DND-41 (cell line): ENCODE measurements at regions not wholly inside any gene's neighbourhood (a gene's known extent, or its start where the extent isn't known, plus 50 kb on each side); places are given as distances from the start of the nearest gene placed in this dataset.

Experiments used
- ATAC-seq: fragments of 200-7000 bp; cut with Tn5 transposase; 3 replicates; pipeline ENCODE4 v1.9.1; 2021; ENCODE audit warnings: low read depth; ENCODE audit not compliant: insufficient read depth
- DNase-seq: peaks from one replicate; pipeline ENCODE4 v3.0.0-alpha.2; 2020
- H2AFZ ChIP-seq: 2 replicates; pipeline ENCODE4 v1.6.0; 2012; ENCODE audit warnings: low read depth, low read length
- H3K27ac ChIP-seq: 2 replicates; pipeline ENCODE4 v1.5.1; 2012; ENCODE audit warnings: low read length, inconsistent platforms
- H3K27me3 ChIP-seq: fragments of 200-600 bp; sonication (generic); 2 replicates; pipeline ENCODE4 v1.6.0; 2012; ENCODE audit warnings: low read length, mild to moderate bottlenecking, inconsistent platforms; ENCODE audit not compliant: insufficient read depth, poor library complexity
- H3K36me3 ChIP-seq: 2 replicates; pipeline ENCODE4 v1.5.1; 2012; ENCODE audit warnings: low read length, inconsistent platforms; ENCODE audit not compliant: insufficient read depth
- H3K4me1 ChIP-seq: 2 replicates; pipeline ENCODE4 v1.5.1; 2012; ENCODE audit warnings: mild to moderate bottlenecking, low read length; ENCODE audit not compliant: insufficient read depth
- H3K4me2 ChIP-seq: 2 replicates; pipeline ENCODE4 v1.6.0; 2012; ENCODE audit warnings: mild to moderate bottlenecking, moderate library complexity, low read length, inconsistent platforms; ENCODE audit not compliant: insufficient read depth
- H3K4me3 ChIP-seq, 2 experiments: fragments of 200-600 bp in 1 of 2; shearing (Covaris generic) in 1 of 2; 2 replicates each; pipeline ENCODE4 v1.5.1; 2012 to 2016; ENCODE audit warnings: inconsistent platforms in 2 of 2, low read length in 2 of 2, mild to moderate bottlenecking in 2 of 2, low read depth in 1 of 2, moderate library complexity in 1 of 2
- H3K79me2 ChIP-seq: 2 replicates; pipeline ENCODE4 v1.6.0; 2012; ENCODE audit warnings: low read length, inconsistent platforms; ENCODE audit not compliant: insufficient read depth
- H3K9ac ChIP-seq: 2 replicates; pipeline ENCODE4 v1.6.0; 2012; ENCODE audit warnings: low read depth, mild to moderate bottlenecking, inconsistent platforms, low read length, moderate library complexity
- H3K9me3 ChIP-seq: 2 replicates; pipeline ENCODE4 v1.5.1; 2012; ENCODE audit warnings: low read length, moderate library complexity, mild to moderate bottlenecking, inconsistent platforms; ENCODE audit not compliant: insufficient read depth, severe bottlenecking
- H4K20me1 ChIP-seq: 2 replicates; pipeline ENCODE4 v1.6.0; 2012; ENCODE audit warnings: low read length; ENCODE audit not compliant: insufficient read depth
- EZH2 ChIP-seq: IDR thresholded peaks from 3 replicates; pipeline ENCODE4 v1.6.1; 2012; ENCODE audit warnings: borderline replicate concordance, low read depth, mild to moderate bottlenecking, moderate library complexity, low read length, inconsistent platforms; ENCODE audit not compliant: severe bottlenecking
- TF ChIP-seq, protein P1 (sequence below): IDR thresholded peaks from 2 replicates; pipeline ENCODE4 v1.5.1; 2012; ENCODE audit warnings: borderline replicate concordance, low read length, moderate library complexity, mild to moderate bottlenecking; ENCODE audit not compliant: poor library complexity, severe bottlenecking; ENCODE audit errors: extremely low read depth

- Histone ChIP-seq H3K4me3 (no peak overlapping the region), H3K4me1 (no peaks in the 10 kb centered on the region), H3K79me2 (no peaks in the 10 kb centered on the region), H3K27ac (no peak overlapping the region), H3K4me2 (no peak overlapping the region), H3K27me3 (no peaks in the 10 kb centered on the region), H2AFZ (no peak overlapping the region), H3K9me3 (no peaks in the 10 kb centered on the region), H4K20me1 (no peaks in the 10 kb centered on the region), H3K9ac (no peak overlapping the region), H3K36me3 (no peaks in the 10 kb centered on the region)
- no peak for DNase-seq
- TF ChIP-seq EZH2, result no peak
- TF ChIP-seq, protein P1, sequence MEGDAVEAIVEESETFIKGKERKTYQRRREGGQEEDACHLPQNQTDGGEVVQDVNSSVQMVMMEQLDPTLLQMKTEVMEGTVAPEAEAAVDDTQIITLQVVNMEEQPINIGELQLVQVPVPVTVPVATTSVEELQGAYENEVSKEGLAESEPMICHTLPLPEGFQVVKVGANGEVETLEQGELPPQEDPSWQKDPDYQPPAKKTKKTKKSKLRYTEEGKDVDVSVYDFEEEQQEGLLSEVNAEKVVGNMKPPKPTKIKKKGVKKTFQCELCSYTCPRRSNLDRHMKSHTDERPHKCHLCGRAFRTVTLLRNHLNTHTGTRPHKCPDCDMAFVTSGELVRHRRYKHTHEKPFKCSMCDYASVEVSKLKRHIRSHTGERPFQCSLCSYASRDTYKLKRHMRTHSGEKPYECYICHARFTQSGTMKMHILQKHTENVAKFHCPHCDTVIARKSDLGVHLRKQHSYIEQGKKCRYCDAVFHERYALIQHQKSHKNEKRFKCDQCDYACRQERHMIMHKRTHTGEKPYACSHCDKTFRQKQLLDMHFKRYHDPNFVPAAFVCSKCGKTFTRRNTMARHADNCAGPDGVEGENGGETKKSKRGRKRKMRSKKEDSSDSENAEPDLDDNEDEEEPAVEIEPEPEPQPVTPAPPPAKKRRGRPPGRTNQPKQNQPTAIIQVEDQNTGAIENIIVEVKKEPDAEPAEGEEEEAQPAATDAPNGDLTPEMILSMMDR, result no peak
- ATAC-seq, result no peak
Observed at GRCh38 chr1:177351361-177352108, 180.8 kb downstream of the BRINP2 start.

- Histone ChIP-seq H3K4me1 (no peaks in the 10 kb centered on the region), H3K79me2 (no peaks in the 10 kb centered on the region), H3K4me3 (no peak overlapping the region), H3K4me2 (no peak overlapping the region), H3K9me3 (no peaks in the 10 kb centered on the region), H3K9ac (no peak overlapping the region), H3K27me3 (no peaks in the 10 kb centered on the region), H3K36me3 (no peaks in the 10 kb centered on the region), H4K20me1 (no peaks in the 10 kb centered on the region), H3K27ac (no peak overlapping the region), H2AFZ (no peak overlapping the region)
- TF ChIP-seq, protein P1, result no peak
- TF ChIP-seq EZH2, result no peak
- ATAC-seq, result no peak
- DNase-seq, result no peak
Observed at GRCh38 chr1:177346790-177347359, 176.1 kb downstream of the BRINP2 start.

- no peak for TF ChIP-seq EZH2
- TF ChIP-seq, protein P1, result no peak
- Histone ChIP-seq H3K79me2 (no peaks in the 10 kb centered on the region), H3K27ac (no peak overlapping the region), H3K9ac (no peak overlapping the region), H3K36me3 (no peaks in the 10 kb centered on the region), H4K20me1 (no peaks in the 10 kb centered on the region), H3K4me1 (no peaks in the 10 kb centered on the region), H3K4me3 (no peak overlapping the region), H2AFZ (no peak overlapping the region), H3K4me2 (no peak overlapping the region), H3K9me3 (no peaks in the 10 kb centered on the region), H3K27me3 (no peaks in the 10 kb centered on the region)
- DNase-seq (no peak), ATAC-seq (no peak)
Observed at GRCh38 chr1:177343445-177343844, 172.7 kb downstream of the BRINP2 start.
